DND-41 (cell line): ENCODE measurements at regions not wholly inside any gene's neighbourhood (a gene's known extent, or its start where the extent isn't known, plus 50 kb on each side); places are given as distances from the start of the nearest gene placed in this dataset.
"Not testable (repeated sequence)": the region's sequence is repeated elsewhere in the genome, so short reads cannot be mapped to it uniquely, and the experiment has no call there.

ENCODE experiments used
- ATAC-seq: fragments of 200-7000 bp; cut with Tn5 transposase; 3 replicates; pipeline ENCODE4 v1.9.1; 2021; ENCODE audit warnings: low read depth; ENCODE audit not compliant: insufficient read depth
- DNase-seq: peaks from one replicate; pipeline ENCODE4 v3.0.0-alpha.2; 2020
- H2AFZ ChIP-seq: 2 replicates; pipeline ENCODE4 v1.6.0; 2012; ENCODE audit warnings: low read depth, low read length
- H3K27ac ChIP-seq: 2 replicates; pipeline ENCODE4 v1.5.1; 2012; ENCODE audit warnings: low read length, inconsistent platforms
- H3K27me3 ChIP-seq: fragments of 200-600 bp; sonication (generic); 2 replicates; pipeline ENCODE4 v1.6.0; 2012; ENCODE audit warnings: low read length, mild to moderate bottlenecking, inconsistent platforms; ENCODE audit not compliant: insufficient read depth, poor library complexity
- H3K36me3 ChIP-seq: 2 replicates; pipeline ENCODE4 v1.5.1; 2012; ENCODE audit warnings: low read length, inconsistent platforms; ENCODE audit not compliant: insufficient read depth
- H3K4me1 ChIP-seq: 2 replicates; pipeline ENCODE4 v1.5.1; 2012; ENCODE audit warnings: mild to moderate bottlenecking, low read length; ENCODE audit not compliant: insufficient read depth
- H3K4me2 ChIP-seq: 2 replicates; pipeline ENCODE4 v1.6.0; 2012; ENCODE audit warnings: mild to moderate bottlenecking, moderate library complexity, low read length, inconsistent platforms; ENCODE audit not compliant: insufficient read depth
- H3K4me3 ChIP-seq, 2 experiments: fragments of 200-600 bp in 1 of 2; shearing (Covaris generic) in 1 of 2; 2 replicates each; pipeline ENCODE4 v1.5.1; 2012 to 2016; ENCODE audit warnings: inconsistent platforms in 2 of 2, low read length in 2 of 2, mild to moderate bottlenecking in 2 of 2, low read depth in 1 of 2, moderate library complexity in 1 of 2
- H3K79me2 ChIP-seq: 2 replicates; pipeline ENCODE4 v1.6.0; 2012; ENCODE audit warnings: low read length, inconsistent platforms; ENCODE audit not compliant: insufficient read depth
- H3K9ac ChIP-seq: 2 replicates; pipeline ENCODE4 v1.6.0; 2012; ENCODE audit warnings: low read depth, mild to moderate bottlenecking, inconsistent platforms, low read length, moderate library complexity
- H3K9me3 ChIP-seq: 2 replicates; pipeline ENCODE4 v1.5.1; 2012; ENCODE audit warnings: low read length, moderate library complexity, mild to moderate bottlenecking, inconsistent platforms; ENCODE audit not compliant: insufficient read depth, severe bottlenecking
- H4K20me1 ChIP-seq: 2 replicates; pipeline ENCODE4 v1.6.0; 2012; ENCODE audit warnings: low read length; ENCODE audit not compliant: insufficient read depth
- CTCF ChIP-seq: IDR thresholded peaks from 2 replicates; pipeline ENCODE4 v1.5.1; 2012; ENCODE audit warnings: borderline replicate concordance, low read length, moderate library complexity, mild to moderate bottlenecking; ENCODE audit not compliant: poor library complexity, severe bottlenecking; ENCODE audit errors: extremely low read depth
- EZH2 ChIP-seq: IDR thresholded peaks from 3 replicates; pipeline ENCODE4 v1.6.1; 2012; ENCODE audit warnings: borderline replicate concordance, low read depth, mild to moderate bottlenecking, moderate library complexity, low read length, inconsistent platforms; ENCODE audit not compliant: severe bottlenecking

- H3K36me3 ChIP-seq: no peaks in the 10 kb centered on the region
- no peak overlapping the region for H3K4me3 ChIP-seq
- peaks cover 3% of the 10 kb centered on the region for H3K27me3 ChIP-seq
- no peak for ATAC-seq
- TF ChIP-seq CTCF: no peak
- TF ChIP-seq EZH2: no peak
- H3K79me2 ChIP-seq: no peaks in the 10 kb centered on the region
- no peak overlapping the region for H3K9ac ChIP-seq
- no peaks in the 10 kb centered on the region for H3K9me3 ChIP-seq
- H3K27ac ChIP-seq: no peak overlapping the region
- no peak overlapping the region for H3K4me2 ChIP-seq
- no peaks in the 10 kb centered on the region for H3K4me1 ChIP-seq
- H4K20me1 ChIP-seq: no peaks in the 10 kb centered on the region
- H2AFZ ChIP-seq: no peak overlapping the region
- DNase-seq: no peak
Measured at GRCh38 chr10:10725196-10725595, 292.5 kb upstream of the CELF2 start.

- TF ChIP-seq CTCF (no peak), EZH2 (no peak)
- H3K27me3 ChIP-seq: peaks cover 3% of the 10 kb centered on the region
- DNase-seq (no peak), ATAC-seq (no peak)
- no peak overlapping the region for H3K4me2 ChIP-seq
- no peaks in the 10 kb centered on the region for H3K9me3 ChIP-seq
- no peaks in the 10 kb centered on the region for H3K4me1 ChIP-seq
- H3K9ac ChIP-seq: no peak overlapping the region
- H3K27ac ChIP-seq: no peak overlapping the region
- no peak overlapping the region for H3K4me3 ChIP-seq
- H3K36me3 ChIP-seq: no peaks in the 10 kb centered on the region
- H3K79me2 ChIP-seq: no peaks in the 10 kb centered on the region
- H2AFZ ChIP-seq: no peak overlapping the region
- no peaks in the 10 kb centered on the region for H4K20me1 ChIP-seq
Measured at GRCh38 chr10:10726101-10726500, 291.6 kb upstream of the CELF2 start.

GRCh38 chr10:10727411-10727810 is 290.3 kb upstream of the CELF2 start:
- not testable (repeated sequence) for H3K27ac ChIP-seq, H3K4me3 ChIP-seq, H3K4me1 ChIP-seq, H3K79me2 ChIP-seq, H2AFZ ChIP-seq, H4K20me1 ChIP-seq, H3K36me3 ChIP-seq, DNase-seq, H3K9ac ChIP-seq, H3K9me3 ChIP-seq, H3K27me3 ChIP-seq, H3K4me2 ChIP-seq, ATAC-seq

- Histone ChIP-seq H3K9ac (no peak overlapping the region), H3K4me3 (no peak overlapping the region), H3K27me3 (no peaks in the 10 kb centered on the region), H2AFZ (no peak overlapping the region), H3K9me3 (no peaks in the 10 kb centered on the region), H4K20me1 (no peaks in the 10 kb centered on the region), H3K79me2 (no peaks in the 10 kb centered on the region), H3K27ac (no peak overlapping the region), H3K4me2 (no peak overlapping the region), H3K36me3 (no peaks in the 10 kb centered on the region), H3K4me1 (no peaks in the 10 kb centered on the region)
- no peak for TF ChIP-seq EZH2
- no peak for TF ChIP-seq CTCF
- DNase-seq (no peak), ATAC-seq (no peak)
Measured at GRCh38 chr10:10727812-10728211, 289.9 kb upstream of the CELF2 start.
